ENCODE measurements at regions not wholly inside any gene's neighbourhood (a gene's known extent, or its start where the extent isn't known, plus 50 kb on each side); places are given as distances from the start of the nearest gene placed in this dataset.

GRCh38 chr3:145780301-145780700, 380.7 kb downstream of the PLOD2 start:
- Mint-ChIP-seq H3K36me3 (ENCODE audit: insufficient read depth in 1 of 3, low read depth in 3 of 3) (no peaks in the 10 kb centered on the region), H3K27me3 (ENCODE audit: low read depth) (no peaks in the 10 kb centered on the region), H3K4me1 (no peaks in the 10 kb centered on the region), H3K9me3 (no peaks in the 10 kb centered on the region), H3K4me3 (no peak overlapping the region), H3K27ac (no peak overlapping the region)
- WGBS (ENCODE audit: extremely low coverage, insufficient read length, low lambda C conversion rate) = no CpG with 5 or more reads among the region's 4 CpGs
- no peaks in the 10 kb centered on the region for H3K4me1 ChIP-seq (ENCODE audit: insufficient read depth, low read length)
- H4K91ac ChIP-seq (ENCODE audit: insufficient read length, low read depth, low read length) = no peak overlapping the region
- H2BK5ac ChIP-seq (ENCODE audit: insufficient read length, low read length) = no peak overlapping the region
- H2AK5ac ChIP-seq (ENCODE audit: insufficient read length, low read length) = no peak overlapping the region
- no peak overlapping the region for H3K27ac ChIP-seq (ENCODE audit: insufficient read length, low read depth, low read length)
- H3K18ac ChIP-seq (ENCODE audit: insufficient read length, low read depth, low read length) = no peak overlapping the region
- H3K56ac ChIP-seq (ENCODE audit: insufficient read length, low read depth, low read length) = no peak overlapping the region
- H3K9me3 ChIP-seq (ENCODE audit: control insufficient read depth, low read depth, low read length) = no peaks in the 10 kb centered on the region
- H3K14ac ChIP-seq (ENCODE audit: insufficient read depth, low read length) = no peak overlapping the region
- no peaks in the 10 kb centered on the region for H3K23me2 ChIP-seq (ENCODE audit: insufficient read length, low read depth, low read length, poor library complexity, severe bottlenecking)
- H3K79me1 ChIP-seq (ENCODE audit: insufficient read depth, low read depth, low read length, poor library complexity, severe bottlenecking) = no peaks in the 10 kb centered on the region
- H2AFZ ChIP-seq (ENCODE audit: low read length) = no peak overlapping the region
- no peak overlapping the region for H2BK15ac ChIP-seq (ENCODE audit: low read depth, low read length)
- H4K8ac ChIP-seq (replicated peaks; ENCODE audit: insufficient read length, low read depth, low read length) = no peak overlapping the region
- no peak overlapping the region for H3K23ac ChIP-seq (ENCODE audit: insufficient read length, low read depth, low read length)
- H3K4me2 ChIP-seq (ENCODE audit: insufficient read depth, insufficient read length, low read length) = no peak overlapping the region
- no peak for DNase-seq
- no peak overlapping the region for H2BK12ac ChIP-seq (ENCODE audit: insufficient read length, low read depth, low read length)
- no peak overlapping the region for H3T11ph ChIP-seq (ENCODE audit: low read length)
- H2BK20ac ChIP-seq (ENCODE audit: low read depth, low read length, poor library complexity, severe bottlenecking) = no peak overlapping the region
- no peaks in the 10 kb centered on the region for H3K27me3 ChIP-seq (ENCODE audit: insufficient read depth, low read length)
- H4K20me1 ChIP-seq (ENCODE audit: control insufficient read depth, insufficient read depth, insufficient read length) = no peaks in the 10 kb centered on the region
- no peak for TF ChIP-seq CTCF (conservative IDR thresholded peaks at IDR 0.05)
- H3K9ac ChIP-seq (ENCODE audit: extremely low read depth, insufficient read length, low read length) = no peak overlapping the region
- no peaks in the 10 kb centered on the region for H3K79me2 ChIP-seq (ENCODE audit: insufficient read depth, low read length)
- no peak overlapping the region for H2BK120ac ChIP-seq (ENCODE audit: low read depth, low read length, poor library complexity, severe bottlenecking)
- H4K5ac ChIP-seq (ENCODE audit: insufficient read length, low read depth, low read length) = no peak overlapping the region
- no peak overlapping the region for H3K4ac ChIP-seq (ENCODE audit: low read depth, low read length)

Data from H9 (cell line).